GM19468 (cell line): ENCODE measurements at regions not wholly inside any gene's neighbourhood (a gene's known extent, or its start where the extent isn't known, plus 50 kb on each side); places are given as distances from the start of the nearest gene placed in this dataset.
"Not testable (repeated sequence)": the region's sequence is repeated elsewhere in the genome, so short reads cannot be mapped to it uniquely, and the experiment has no call there.

Experiments used
- ATAC-seq: cut with Tn5 transposase; IDR thresholded peaks from one replicate; pipeline ENCODE4 v1.9.1; 2021; ENCODE audit warnings: mild to moderate bottlenecking, moderate library complexity, moderate number of reproducible peaks; ENCODE audit not compliant: unreplicated experiment; ENCODE audit errors: extremely low read depth

DNA sequence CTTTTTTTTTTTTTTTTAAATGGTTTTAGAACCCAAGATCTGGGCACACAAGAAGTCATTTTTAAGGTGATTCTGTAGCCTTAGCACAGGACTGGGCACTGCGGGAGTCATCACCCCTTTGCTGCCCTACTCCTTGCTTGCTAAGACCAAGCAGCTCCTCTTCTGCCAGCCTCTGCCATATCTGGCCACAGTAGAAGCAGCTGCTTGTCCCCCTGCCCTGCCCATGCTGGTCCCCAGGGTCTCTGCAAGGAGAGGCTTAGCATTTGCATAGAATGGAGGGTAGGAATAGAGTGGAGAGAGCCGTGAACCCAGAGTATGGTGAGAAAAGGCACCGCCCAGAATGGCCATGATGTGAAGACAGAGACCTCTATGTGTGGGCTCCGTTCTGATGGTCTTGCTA, 109.3 kb downstream of the ADRA2C start:
- ATAC-seq: no peak

DNA sequence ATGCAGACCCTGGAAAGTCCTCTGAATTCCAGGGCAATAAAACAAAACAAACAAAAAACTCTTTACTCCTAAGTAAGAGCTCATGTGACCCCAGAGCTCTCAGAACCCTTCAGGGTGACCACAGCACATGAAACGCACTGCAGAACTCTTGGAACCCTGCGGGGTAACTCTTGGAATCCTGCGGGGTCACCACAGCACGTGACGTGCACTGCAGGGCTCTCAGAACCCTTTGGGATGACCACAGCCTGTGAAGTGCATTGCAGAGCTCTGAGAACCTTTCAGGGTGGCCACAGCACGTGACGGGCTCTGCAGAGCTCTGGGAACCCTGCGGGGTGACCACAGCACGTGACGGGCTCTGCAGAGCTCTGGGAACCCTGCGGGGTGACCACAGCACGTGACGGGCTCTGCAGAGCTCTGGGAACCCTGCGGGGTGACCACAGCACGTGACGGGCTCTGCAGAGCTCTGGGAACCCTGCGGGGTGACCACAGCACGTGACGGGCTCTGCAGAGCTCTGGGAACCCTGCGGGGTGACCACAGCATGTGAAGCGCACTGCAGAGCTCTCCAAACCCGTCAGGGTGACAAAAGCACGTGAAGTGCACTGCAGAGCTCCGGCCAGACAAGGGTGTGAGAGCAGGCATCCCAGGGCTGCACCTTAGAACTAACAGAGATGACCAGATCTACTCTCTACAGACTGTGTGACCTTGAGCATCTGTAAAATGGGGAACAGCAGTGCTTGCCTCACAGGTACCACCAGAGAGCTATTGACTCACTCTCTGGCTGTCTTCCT, 110.1 kb downstream of the ADRA2C start:
- not testable (repeated sequence) for ATAC-seq

DNA sequence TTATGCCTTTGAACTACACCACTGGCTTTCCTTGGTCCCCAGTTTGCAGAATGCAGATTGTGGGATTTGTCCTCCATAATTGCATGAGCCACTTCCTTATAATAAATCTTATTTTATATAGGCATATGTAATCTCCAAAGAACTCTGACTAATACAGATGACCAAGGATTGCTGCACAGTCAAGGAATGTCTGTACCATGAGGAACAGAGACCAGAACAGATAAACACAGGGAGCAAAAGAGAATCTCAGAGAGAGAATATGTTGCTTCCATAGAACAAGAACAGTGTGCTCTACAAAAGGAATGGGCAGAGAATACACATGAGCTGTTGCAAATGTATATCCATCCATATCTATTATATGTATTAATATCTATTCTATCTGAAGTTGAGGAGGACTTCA, 111.1 kb downstream of the ADRA2C start:
- ATAC-seq: no peak

DNA sequence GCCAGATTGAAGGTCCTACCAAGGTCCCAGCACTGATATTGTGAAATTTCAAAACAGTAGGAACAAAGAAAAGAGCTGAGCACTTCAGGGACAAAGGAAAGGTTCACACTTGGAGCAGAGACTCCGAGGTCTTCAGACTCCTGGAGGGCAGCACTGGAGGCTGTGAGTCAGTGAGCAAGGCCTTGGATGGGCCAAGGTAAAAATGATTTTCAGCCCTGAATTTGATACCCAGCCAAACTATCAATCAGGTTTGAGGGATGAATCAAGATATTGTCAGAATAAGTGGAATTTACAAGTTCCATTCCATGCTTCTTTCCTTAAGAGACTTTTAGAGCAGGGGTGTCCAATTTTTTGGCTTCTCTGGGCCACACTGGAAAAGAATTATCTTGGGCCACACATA, 111.7 kb downstream of the ADRA2C start:
- no peak for ATAC-seq

DNA sequence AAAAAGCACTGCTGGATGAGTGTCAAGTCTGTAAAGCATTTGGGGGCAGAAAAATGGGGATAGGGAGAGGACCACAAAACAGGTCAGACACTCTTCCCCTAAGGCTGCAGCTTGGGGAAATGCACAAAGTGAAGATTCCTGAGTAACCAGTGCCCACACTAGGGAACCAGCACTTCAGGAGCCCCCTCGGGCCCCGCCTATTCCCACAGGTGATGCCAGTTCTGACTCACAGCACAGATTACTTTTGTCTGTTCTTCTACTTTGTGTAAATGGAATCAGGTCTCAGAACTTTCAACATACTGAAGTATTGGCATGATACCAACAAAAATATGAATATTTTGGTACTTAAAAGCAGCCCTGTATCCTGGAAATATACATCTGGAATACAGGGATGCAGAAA, 112.5 kb downstream of the ADRA2C start:
- no peak for ATAC-seq

DNA sequence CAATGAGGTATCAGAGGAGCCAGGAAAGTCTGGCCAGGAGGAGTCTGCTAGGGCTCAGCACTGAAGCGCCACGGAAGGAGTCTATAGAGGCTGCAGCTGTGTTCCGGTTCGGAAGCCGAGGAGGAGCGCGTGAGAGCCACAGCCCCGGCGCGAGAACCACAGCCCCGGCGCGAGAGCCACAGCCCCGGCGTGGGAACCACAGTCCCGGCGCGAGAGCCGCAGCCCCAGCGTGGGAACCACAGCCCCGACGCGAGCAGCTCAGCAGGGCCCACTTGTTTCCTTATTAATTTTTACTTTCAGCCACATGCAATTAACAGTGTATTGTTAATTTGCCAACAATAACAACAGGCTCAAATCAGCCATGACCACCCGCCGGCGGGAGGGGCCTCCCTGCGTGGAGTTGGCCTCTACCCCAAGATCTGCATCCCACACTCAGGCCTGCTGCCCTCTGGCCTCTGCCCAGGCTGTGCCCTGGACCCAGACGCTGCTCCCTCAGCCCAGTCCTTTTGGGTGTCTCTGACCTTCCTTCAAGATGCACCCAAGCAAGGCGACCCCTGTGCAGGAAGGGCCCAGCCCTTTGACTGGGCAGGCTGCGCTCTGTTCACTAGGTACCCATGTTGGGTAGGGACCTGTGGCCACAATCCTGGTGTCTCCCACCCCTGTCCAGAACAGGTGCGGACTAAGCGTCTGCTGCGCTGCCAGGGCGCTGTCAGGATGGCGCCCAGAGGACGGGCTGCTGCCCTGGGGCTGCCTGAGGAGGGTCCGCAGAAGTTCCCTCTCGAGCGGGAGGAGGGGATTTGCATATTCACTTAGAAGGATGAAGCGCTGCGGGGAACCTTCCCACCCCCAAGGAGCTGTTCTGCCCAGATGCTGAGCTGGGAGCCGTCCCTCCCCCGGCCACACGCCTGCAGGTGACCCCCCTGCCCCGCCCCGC, 113.8 kb downstream of the ADRA2C start:
- ATAC-seq: no peak

DNA sequence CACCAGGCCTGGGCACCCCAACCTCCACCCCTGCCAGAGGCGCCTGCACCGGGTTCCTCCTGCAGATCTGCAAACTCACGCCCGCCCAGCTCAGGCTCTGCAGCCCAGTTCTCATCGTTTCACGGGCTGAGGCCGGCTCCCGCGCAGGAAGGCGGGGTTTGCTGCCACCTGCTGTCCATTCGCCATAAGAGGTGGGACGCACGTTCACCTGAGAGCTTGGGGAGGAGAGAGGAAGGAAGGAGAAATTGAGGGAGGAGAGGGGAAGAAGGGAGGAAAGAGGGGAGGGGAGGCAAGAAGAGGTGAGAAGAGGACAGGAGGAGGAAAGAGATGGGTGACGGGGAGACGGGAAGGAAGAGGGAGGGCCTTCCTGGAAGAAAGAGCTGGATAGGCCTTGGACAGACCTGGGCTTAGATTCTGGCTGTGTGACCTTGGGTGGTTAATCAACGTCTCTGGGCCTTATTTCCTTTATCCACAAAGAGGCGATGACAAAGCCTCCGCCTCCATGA, 114.5 kb downstream of the ADRA2C start:
- ATAC-seq: no peak

DNA sequence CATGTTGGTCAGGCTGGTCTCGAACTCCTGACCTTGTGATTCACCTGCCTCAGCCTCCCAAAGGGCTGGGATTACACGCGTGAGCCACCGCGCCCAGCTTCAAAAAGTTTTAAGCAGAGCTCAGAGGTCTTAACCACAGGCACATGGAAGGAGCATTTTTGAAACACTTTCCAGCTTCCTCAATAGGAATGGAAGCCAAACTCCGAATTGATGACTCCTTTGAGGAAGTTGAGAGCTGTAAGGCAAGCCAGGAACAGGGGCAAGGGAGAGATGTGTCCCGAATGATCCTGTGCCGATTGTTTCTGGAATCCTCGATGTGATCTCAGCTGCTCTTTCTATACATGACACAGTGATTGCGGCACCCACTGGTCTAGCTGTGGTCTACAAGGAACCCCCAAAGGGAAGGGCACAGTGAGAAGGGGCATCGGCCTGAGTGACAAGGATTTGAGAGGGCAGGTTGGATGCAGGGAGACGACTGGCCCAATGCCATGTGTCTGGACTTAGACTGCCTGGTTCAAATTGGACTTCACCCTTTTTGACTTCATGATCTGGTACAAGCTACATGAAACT, 116.2 kb downstream of the ADRA2C start:
- not testable (repeated sequence) for ATAC-seq

DNA sequence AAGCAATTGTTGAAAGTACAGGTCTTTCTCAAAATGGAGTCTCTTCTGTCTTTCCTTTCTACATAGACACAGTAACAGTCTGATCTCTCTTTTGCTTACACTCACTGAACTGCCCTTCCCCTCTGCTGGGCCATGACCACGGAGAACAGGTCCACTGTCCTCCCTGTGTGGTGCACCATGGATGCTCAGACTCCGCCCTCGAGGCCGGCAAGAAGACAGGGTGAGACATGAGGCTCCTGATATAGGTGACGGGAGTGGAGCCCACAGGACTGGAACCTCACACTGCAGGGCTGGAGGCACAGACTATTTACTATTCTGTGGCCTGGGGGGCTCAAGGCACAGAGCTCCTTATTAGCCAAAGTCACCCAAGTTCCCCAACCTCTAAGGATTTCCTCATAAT, 118.1 kb downstream of the ADRA2C start:
- ATAC-seq: not testable (repeated sequence)

DNA sequence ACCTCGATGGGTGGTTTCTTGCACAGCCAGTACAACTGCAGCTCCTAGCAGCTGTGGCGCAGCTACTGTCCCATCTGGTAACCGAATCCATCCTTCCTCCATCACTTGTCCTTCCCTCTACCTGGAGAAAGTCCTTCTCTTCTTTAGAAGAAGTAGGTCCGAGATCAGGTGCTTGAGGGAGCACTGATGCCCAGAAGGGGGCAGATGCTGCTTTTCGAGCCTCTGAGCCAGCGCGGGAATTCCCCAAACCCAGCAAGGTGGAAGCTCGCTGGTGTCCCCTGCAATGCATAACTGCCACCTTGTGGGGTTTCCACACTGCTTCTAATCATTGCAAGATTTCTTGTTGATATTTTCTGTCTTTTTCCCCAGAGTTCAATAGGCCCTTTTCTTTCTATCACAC, 127.4 kb downstream of the ADRA2C start:
- not testable (repeated sequence) for ATAC-seq

DNA sequence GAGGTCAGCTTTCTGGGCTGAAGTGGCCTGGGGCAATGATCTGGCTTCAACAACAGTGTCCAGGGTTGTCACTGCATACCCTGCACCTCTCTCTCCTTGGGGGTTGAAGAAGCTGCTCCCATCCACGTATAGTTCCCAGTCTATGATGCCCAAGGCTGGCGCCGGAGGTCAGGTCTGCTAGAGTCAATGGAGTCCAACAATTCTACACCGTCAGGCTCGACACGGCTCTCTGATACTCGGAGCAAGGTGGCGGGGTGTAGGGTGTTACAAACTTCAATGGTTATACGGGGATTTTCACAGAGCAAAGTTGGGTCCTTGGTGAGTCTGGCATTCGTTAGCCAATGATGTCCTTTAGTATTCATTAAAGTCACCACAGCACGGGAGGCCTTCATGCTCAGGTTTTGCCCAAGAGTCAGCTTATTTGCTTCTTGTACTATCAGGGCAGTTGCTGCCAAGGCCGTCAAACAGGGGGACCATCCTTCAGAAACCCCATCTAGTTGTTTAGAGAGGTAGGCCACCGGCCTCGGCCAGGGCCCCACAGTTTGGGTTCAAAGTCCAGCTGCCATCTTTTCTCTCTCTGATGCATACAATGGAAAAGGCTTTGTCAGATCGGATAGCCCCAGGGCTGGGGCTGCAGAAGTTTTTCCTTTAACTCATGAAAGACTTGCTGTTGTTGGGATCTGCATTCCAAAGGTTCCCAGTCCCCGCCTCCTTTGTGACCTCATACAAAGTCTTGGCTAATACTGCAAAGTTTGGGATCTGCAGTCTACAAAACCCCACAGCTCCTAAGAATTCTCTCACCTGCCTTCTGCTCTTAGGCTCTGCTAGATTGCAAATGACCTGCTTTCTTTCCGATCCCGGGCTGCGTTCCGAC, 128.1 kb downstream of the ADRA2C start:
- ATAC-seq: not testable (repeated sequence)

DNA sequence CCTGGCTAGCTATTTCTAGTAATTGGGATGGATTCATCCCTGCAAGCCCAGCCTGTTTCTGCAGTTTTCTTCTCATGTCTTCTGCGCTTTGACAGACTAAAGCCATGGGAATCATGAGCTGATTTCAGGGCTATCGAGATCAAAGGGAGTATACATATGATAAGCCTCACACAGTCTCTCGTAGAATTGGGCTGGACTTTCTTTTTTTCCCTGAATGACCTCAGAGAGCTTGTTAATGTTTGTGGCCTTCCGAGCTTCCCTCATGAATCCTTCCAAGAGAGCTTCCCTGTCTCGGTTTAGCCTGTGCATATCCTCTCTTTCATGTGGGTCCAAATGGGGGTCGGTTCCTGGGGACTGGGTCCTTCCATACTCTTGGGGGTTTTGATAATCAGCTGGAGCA, 130.3 kb downstream of the ADRA2C start:
- no peak for ATAC-seq

DNA sequence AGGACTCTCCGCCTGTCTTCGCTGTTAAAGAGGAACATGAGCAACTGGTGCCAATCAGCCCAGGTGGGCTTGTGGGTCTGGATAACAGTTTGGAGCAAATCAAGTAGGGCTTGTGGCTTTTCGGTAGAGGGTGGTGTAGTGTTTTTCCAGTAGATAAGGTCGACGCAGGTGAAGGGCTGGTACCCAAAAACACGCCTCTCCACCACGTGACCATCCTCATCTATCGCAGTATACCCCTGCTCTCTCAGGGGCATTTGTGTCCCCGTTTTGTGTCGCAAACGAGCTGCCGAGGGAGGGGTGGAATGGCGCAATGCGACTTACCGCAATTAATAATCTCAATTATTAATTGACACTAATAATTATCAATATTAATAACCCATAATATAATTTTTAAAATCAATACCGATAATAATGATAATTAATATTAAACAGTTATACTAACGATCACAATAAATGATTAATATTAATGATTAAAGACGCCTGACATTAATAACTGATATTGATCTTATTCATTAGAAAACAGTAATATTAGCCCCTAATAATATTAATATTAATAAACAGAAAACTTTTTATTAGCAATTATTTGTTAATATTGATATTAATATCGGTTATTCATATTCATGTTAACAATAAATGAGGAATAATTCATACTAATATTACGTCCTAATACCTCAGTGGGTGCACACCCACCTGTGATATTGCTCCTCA, 130.8 kb downstream of the ADRA2C start:
- not testable (repeated sequence) for ATAC-seq

DNA sequence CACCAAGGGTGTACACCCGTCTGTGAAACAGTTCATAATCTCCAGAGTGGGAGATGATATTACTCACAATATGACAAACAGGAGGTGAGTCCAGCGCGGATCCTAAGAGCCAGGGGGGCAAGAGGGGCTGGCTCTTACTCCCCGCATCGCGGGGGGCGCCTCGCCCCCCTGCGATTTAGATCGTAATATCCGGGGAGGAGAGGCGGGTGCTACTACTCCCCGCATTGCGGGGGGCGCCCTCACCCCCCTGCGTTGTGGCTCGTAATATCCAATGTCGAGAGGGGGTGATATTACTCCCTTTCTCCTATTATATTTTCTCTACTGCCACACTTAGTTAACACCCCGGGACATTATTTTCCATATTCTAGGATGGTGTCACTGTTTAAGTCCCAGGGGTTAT, 131.9 kb downstream of the ADRA2C start:
- ATAC-seq: no peak

DNA sequence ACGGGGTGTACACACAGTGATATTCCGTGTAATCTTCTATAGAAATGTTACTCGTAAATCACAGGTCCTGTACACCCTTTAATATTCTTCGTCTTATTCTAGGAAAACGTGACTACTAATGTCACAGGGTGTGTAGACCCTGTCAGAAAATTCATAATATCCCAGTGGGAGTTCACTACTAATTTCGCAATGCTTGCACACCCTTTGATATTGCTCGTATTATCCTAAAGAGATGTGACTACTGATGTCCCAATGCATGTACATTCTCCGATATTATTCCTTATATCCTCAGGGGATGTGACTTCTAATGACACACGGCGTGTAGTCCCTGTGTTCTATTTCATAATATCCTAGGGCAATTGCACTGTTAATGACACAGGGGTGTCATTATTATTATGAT, 132.7 kb downstream of the ADRA2C start:
- not testable (repeated sequence) for ATAC-seq

DNA sequence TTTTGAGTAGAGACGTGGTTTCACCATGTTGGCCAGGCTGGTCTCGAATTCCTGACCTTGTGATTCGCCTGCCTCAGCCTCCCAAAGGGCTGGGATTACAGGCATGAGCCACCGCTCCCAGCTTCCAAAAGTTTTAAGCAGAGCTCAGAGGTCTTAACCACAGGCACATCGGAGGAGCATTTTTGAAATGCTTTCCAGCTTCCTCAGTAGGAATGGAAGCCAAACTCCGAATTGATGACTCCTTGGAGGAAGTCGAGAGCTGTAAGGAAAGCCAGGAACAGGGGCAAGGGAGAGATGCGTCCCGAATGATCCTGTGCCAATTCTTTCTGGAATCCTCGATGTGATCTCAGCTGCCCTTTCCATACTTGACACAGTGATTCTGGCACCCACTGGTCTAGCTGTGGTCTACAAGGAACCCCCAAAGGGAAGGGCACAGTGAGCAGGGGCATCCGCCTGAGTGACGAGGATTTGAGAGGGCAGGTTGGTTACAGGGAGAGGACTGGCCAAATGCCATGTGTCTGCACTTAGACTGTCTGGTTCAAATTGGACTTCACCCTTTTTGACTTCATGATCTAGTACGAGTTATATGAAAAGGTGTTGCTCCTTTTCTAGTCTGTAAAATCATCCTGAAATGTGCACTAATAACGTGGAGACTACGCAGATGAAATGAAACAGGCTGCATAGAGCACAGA, 138.2 kb downstream of the ADRA2C start:
- not testable (repeated sequence) for ATAC-seq

DNA sequence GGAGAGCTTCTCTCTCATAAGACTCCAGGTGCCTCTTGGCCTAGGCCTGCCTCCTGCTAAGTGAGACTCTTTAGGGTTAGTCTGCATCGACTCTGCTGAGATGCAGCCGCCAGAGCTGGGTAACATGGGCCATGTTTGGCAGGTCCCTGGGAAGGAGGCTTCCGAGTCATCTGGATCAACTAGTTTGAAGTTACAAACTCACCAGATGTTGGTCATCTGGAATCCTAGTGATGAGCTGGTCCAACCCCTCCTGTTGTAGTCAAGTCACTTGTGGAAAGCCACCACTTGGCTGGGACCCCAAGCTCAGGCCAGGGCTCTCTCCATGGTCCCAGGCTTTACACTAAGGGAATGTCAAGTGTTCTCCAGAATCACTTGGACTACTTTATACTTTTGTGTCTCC, 143.4 kb downstream of the ADRA2C start:
- ATAC-seq: not testable (repeated sequence)

DNA sequence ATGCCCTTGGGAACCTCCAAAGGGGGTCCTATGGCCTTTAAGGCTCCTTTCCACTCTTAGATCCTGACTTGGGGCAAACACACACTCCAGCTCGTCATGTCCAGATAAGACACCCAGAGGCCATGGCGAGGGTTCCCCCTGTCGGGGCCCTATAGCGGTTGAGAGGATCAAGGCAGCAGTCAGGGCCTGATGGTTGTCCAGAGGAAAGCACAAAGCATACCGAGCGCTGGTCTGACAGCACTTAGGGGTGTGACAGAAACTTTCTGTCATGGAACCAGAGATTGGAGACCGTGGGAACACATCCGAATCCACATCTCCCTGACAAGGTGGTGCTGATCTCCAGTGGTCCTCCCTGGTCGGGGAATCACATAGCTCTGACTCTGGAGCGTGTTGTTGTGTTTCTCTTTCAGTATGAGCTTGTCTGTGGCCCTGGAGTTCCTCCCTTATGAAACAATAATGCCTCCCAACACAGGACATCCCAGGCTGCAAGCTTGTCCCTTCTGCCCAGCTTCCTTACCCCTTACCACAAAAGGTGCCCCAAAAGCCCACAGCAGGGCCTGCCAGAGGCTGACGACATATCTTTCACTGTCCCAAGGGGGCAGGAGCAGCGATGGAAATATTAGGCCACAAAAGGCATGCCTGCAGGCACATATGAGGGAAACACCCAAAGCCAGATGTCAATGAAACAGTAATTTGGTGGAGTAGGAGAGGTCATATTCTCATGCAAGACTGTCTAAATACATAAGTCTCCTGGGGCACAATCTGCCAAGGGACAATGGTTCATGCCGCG, 144.2 kb downstream of the ADRA2C start:
- ATAC-seq: not testable (repeated sequence)
